GM19043 (cell line): ENCODE measurements at regions not wholly inside any gene's neighbourhood (a gene's known extent, or its start where the extent isn't known, plus 50 kb on each side); places are given as distances from the start of the nearest gene placed in this dataset.
"Not testable (repeated sequence)": the region's sequence is repeated elsewhere in the genome, so short reads cannot be mapped to it uniquely, and the experiment has no call there.

Source experiments
- ATAC-seq: cut with Tn5 transposase; IDR thresholded peaks from one replicate; pipeline ENCODE4 v1.9.1; 2021; ENCODE audit warnings: low read depth; ENCODE audit not compliant: unreplicated experiment

- ATAC-seq = not testable (repeated sequence)
Observed at GRCh38 chr21:6553505-6554376, 3967.6 kb upstream of the TPTE start.

GRCh38 chr21:6554377-6554864 lies 3967.0 kb upstream of the TPTE start:
- not testable (repeated sequence) for ATAC-seq

DNA sequence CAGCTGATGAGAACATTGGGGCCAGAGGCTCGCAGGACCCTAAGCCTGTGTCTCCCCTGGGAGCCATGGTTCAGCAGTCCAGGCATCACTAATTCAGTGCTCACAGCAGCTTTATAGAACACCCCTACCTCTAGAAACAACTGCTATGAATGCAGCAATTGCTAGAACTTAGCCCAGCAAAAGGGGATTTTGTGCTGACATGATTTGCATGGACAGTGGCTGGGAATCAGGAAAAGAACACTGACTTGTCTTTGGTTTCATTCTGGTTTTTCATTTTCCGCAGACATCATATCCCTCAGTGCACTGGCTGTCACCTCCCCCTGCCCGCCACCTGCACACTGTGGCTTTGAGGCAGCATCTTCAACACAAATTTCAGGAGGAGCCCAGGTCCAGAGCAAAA lies 3964.9 kb upstream of the TPTE start:
- ATAC-seq = not testable (repeated sequence)

DNA sequence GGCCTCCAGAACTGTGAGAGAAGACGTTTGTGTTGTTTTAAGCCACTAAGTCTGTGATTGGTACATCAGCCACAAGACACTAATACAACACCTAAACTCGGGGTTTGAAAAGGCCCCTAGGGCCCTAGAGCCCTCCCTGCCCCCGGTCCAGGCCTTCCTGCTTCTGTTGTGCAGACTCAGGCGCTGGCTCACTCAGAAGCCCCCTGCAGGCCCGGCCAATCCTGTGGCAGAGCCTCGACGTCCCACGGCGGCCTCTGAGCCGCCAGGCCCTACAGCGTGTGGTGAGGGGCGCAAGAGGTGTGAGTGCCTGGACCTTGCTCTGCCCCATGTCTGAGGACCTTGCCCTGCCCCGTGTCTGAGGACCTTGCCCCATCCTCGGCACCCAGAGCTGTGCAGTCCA lies 3964.0 kb upstream of the TPTE start:
- ATAC-seq = not testable (repeated sequence)

- not testable (repeated sequence) for ATAC-seq
Observed at GRCh38 chr21:6561168-6561567, 3960.2 kb upstream of the TPTE start.

GRCh38 chr21:6561578-6561977 lies 3959.8 kb upstream of the TPTE start:
- ATAC-seq = not testable (repeated sequence)

- ATAC-seq = not testable (repeated sequence)
Observed at GRCh38 chr21:6564543-6565166, 3956.7 kb upstream of the TPTE start.

DNA sequence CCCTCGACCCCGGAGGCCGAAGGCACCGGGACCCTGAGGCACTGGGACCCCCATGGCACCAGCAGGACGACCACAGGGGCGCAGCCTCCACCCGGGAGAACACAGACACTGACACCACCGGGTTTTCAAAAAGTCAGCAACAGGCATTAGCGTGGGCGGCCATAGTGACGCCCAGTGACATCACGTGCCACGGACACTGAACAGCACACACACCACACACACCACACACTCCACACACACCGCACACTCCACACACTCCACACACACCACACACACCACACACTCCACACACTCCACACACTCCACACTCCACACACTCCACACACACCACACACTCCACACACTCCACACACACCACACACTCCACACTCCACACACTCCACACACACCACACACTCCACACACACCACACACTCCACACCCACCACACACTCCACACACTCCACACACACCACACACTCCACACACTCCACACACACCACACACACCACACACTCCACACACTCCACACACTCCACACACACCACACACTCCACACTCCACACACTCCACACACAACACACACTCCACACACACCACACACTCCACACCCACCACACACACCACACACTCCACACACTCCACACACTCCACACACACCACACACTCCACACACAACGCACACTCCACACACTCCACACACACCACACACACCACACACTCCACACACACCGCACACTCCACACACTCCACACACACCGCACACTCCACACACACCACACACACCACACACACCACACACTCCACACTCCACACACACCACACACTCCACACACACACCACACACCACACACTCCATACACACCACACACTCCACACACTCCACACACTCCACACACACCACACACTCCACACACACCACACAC lies 3955.9 kb upstream of the TPTE start:
- not testable (repeated sequence) for ATAC-seq

- not testable (repeated sequence) for ATAC-seq
Observed at GRCh38 chr21:6567542-6567941, 3953.8 kb upstream of the TPTE start.

DNA sequence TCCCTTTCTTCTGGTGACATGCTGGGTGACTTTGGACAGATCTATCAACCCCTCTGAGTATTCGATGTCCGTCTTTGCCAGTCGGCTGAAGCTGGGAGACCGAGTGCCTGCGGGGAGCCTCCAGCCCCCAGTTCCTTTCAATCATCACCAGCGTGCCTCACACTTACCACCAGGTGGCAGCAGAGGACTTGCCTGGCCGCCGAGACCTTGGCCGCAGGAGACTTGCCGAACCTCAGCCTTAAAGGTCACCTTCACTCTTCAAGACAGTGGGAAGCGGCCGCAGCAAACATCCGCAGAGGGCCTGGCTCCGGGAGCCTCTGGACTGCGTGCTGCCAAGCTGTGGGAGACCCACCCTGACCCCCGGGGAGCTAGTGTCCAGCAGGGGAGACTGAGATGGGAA lies 3952.2 kb upstream of the TPTE start:
- not testable (repeated sequence) for ATAC-seq

- peak; percentile 61 for ATAC-seq
Observed at GRCh38 chr21:6569587-6570392, 3951.6 kb upstream of the TPTE start.

- ATAC-seq = not testable (repeated sequence)
Observed at GRCh38 chr21:6570700-6571368, 3950.5 kb upstream of the TPTE start.

DNA sequence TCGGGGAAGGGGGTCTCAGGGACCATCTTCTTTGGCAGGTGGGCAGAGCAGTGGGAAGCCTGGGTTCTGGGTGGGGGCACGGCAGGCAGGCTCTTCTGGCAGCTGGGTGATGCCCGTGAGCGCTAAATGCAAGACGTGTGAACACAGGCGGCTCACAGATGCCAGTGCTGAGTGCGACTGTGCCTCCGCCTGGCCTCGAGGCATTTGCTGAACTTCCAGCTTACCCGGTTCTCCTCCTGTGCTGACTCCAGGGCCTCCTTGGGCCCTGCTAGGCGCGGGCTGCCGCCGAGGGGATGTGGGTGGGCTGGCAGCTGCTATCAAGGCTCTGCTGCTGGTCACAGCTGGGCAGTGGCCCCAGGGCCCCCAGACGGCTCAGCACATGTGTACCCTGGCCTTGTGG lies 3947.8 kb upstream of the TPTE start:
- not testable (repeated sequence) for ATAC-seq

- ATAC-seq = not testable (repeated sequence)
Observed at GRCh38 chr21:6579801-6580200, 3941.6 kb upstream of the TPTE start.
